ENCODE measurements at regions not wholly inside any gene's neighbourhood (a gene's known extent, or its start where the extent isn't known, plus 50 kb on each side); places are given as distances from the start of the nearest gene placed in this dataset.

DNA sequence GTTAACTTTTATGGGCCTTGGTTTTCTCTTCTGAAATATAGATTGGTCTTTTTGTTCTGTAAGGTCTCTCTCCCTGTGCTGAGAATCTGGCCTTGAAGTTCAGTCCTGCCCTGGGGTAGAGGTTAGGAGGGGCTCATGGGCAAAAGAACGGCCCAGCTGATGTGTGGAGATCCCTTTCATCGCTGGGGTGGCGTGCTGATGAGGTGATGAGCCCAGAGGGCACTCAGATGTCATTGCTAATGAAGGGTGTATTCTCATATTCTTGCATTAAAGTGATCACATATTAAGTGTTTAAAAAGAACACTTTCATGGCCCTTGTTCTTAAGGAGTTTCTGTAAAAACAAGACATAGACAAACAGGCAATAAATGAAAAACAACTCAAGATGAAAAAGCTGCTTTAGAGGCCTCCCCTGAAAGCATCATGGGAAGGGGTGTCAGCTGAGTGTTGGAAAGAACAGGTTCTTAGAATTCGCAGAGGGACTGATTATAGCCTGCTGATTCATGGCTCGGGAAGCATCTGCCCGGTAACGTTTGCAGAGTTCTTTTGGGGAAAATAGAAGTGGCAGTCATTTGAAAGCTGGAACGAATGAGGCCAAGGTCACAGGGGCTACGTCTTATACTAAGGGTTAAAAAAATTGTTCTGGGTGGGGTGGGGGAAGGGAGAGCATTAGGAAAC, 72.5 kb upstream of the GPR158 start:
- Histone ChIP-seq H3K9me3 (no peaks in the 10 kb centered on the region), H3K4me1 (no peaks in the 10 kb centered on the region), H3K4me3 (no peak overlapping the region), H3K27me3 (no peaks in the 10 kb centered on the region), H3K27ac (no peak overlapping the region), H3K36me3 (no peaks in the 10 kb centered on the region)
- intact Hi-C loops (cut with DNase I), result no loop called here
- DNase-seq (no peak), ATAC-seq (no peak)
- TF ChIP-seq, protein P1, sequence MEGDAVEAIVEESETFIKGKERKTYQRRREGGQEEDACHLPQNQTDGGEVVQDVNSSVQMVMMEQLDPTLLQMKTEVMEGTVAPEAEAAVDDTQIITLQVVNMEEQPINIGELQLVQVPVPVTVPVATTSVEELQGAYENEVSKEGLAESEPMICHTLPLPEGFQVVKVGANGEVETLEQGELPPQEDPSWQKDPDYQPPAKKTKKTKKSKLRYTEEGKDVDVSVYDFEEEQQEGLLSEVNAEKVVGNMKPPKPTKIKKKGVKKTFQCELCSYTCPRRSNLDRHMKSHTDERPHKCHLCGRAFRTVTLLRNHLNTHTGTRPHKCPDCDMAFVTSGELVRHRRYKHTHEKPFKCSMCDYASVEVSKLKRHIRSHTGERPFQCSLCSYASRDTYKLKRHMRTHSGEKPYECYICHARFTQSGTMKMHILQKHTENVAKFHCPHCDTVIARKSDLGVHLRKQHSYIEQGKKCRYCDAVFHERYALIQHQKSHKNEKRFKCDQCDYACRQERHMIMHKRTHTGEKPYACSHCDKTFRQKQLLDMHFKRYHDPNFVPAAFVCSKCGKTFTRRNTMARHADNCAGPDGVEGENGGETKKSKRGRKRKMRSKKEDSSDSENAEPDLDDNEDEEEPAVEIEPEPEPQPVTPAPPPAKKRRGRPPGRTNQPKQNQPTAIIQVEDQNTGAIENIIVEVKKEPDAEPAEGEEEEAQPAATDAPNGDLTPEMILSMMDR (IDR thresholded peaks at IDR 0.05), result no peak

DNA sequence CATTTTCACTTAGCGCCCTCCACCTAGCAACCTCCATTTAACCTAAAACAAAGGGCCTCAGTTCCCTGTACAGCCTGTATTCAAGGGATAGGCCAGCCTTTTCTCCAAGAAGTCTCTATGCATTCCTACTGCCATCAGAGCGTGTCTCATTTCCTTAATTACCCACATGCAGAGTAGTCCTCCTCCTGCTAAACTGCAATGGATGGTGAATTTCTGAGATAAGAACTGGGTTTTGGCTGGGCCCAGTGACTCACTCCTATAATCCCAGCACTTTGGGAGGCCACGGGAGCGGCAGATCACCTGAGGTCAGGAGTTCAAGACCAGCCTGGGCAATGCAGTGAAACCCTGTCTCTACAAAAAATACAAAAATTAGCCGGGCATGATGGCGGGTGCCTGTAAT, 71.1 kb upstream of the GPR158 start:
- H3K27me3 ChIP-seq, result no peaks in the 10 kb centered on the region
- DNase-seq (no peak), ATAC-seq (no peak)
- H3K4me1 ChIP-seq, result no peaks in the 10 kb centered on the region
- H3K9me3 ChIP-seq, result no peaks in the 10 kb centered on the region
- H3K27ac ChIP-seq, result no peak overlapping the region
- no peak overlapping the region for H3K4me3 ChIP-seq
- intact Hi-C loops (cut with DNase I), result no loop called here
- TF ChIP-seq, protein P1 (IDR thresholded peaks at IDR 0.05), result no peak
- H3K36me3 ChIP-seq, result no peaks in the 10 kb centered on the region

DNA sequence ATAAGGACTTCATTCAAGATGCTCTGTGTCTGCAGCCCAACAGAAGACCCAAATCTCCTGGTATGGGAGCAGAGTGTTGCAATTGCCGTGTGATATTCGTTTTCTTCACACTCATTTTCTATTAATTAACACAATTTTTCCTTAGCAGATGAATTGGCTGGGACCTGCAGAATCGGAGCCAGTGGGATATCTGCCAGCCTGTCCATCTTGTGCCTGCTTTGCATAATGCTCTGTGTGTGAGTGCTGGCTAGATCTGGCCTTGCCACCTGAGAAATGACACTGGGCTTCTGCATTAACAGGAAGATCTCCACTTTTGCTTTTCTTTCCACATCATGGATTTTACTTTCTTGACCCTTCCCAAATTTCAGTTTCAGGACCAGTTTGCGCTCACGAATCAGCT, 70.4 kb upstream of the GPR158 start:
- intact Hi-C loops (cut with DNase I), result no loop called here
- TF ChIP-seq, protein P1 (IDR thresholded peaks at IDR 0.05), result no peak
- DNase-seq (no peak), ATAC-seq (no peak)
- H3K27ac ChIP-seq, result no peak overlapping the region
- H3K9me3 ChIP-seq, result no peaks in the 10 kb centered on the region
- H3K36me3 ChIP-seq, result no peaks in the 10 kb centered on the region
- H3K4me1 ChIP-seq, result no peaks in the 10 kb centered on the region
- no peaks in the 10 kb centered on the region for H3K27me3 ChIP-seq
- no peak overlapping the region for H3K4me3 ChIP-seq

DNA sequence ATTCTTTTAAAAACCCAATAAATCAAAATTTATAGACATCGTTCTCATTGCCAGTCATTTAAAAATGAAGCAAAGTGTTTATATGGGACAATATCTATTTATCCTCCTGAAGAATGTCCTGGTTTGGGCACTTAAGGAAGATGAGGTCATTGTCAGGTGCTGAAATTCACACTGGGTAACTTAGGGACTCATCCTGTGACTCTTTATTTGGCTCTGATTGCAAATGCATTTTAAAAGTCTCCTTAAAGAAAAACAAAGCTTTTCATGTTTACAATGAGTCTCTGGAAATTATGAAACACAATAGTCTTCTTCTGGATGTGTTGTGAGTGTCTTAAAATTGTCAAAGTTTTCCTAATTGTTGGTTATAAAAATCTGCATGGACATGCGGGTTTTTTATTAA, 69.5 kb upstream of the GPR158 start:
- intact Hi-C loops (cut with DNase I), result no loop called here

DNA sequence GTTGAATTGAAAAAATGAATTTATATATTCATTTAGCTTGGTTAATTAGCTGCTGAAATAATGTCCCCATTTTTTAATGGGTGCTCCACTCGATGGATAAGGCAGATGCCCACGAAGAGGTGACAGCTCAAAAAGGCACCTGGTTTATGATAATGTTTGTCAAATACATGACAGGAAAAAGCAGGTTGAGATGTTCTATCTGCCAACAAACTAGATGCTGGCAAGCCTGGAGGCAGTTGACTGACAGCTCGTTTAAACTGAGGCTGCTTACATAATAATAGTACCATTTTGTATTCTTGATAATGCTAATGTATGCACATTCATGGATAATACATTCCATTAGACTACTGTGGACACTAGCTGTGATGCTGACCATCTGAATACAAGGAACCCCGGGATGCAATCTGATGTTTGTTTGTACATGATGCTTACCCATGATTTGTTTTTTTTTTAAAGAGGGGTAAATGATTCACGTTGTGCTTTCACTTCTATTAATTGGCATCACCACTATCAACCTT, 69.0 kb upstream of the GPR158 start:
- DNase-seq (no peak), ATAC-seq (no peak)

More for the DNA sequence above, 69.5 kb upstream of the GPR158 start:
- Histone ChIP-seq H3K9me3 (no peaks in the 10 kb centered on the region), H3K4me1 (no peaks in the 10 kb centered on the region), H3K36me3 (no peaks in the 10 kb centered on the region), H3K4me3 (no peak overlapping the region), H3K27me3 (no peaks in the 10 kb centered on the region), H3K27ac (no peak overlapping the region)
- ATAC-seq (no peak), DNase-seq (no peak)
- TF ChIP-seq, protein P1 (IDR thresholded peaks at IDR 0.05), result no peak

More for the DNA sequence above, 69.0 kb upstream of the GPR158 start:
- Histone ChIP-seq H3K27me3 (no peaks in the 10 kb centered on the region), H3K4me1 (no peaks in the 10 kb centered on the region), H3K4me3 (no peak overlapping the region), H3K27ac (no peak overlapping the region), H3K9me3 (no peaks in the 10 kb centered on the region), H3K36me3 (no peaks in the 10 kb centered on the region)
- TF ChIP-seq, protein P1 (IDR thresholded peaks at IDR 0.05), result no peak
- intact Hi-C loops (cut with DNase I), result no loop called here
